SK-N-SH treated with all-trans-retinoic acid at 6 μM for 48 hours (cell line): ENCODE measurements at regions not wholly inside any gene's neighbourhood (a gene's known extent, or its start where the extent isn't known, plus 50 kb on each side); places are given as distances from the start of the nearest gene placed in this dataset.
"Not testable (repeated sequence)": the region's sequence is repeated elsewhere in the genome, so short reads cannot be mapped to it uniquely, and the experiment has no call there.

Experiments
- GLIS3 ChIP-seq: fragments of 250-450 bp; sonication (Bioruptor Pico); IDR thresholded peaks from 2 replicates; pipeline ENCODE4 v1.5.0; 2020; ENCODE audit warnings: mild to moderate bottlenecking, moderate library complexity
- ISL1 ChIP-seq: fragments of 250-450 bp; sonication (Bioruptor Pico); IDR thresholded peaks from 2 replicates; pipeline ENCODE4 v2.1.2; 2022; ENCODE audit warnings: mild to moderate bottlenecking, moderate library complexity
- PPARA ChIP-seq: fragments of 250-450 bp; sonication (Bioruptor Pico); IDR thresholded peaks from 2 replicates; pipeline ENCODE4 v1.5.0; 2020; ENCODE audit warnings: mild to moderate bottlenecking, borderline replicate concordance
- SNAI2 ChIP-seq: fragments of 250-450 bp; sonication (Bioruptor Pico); IDR thresholded peaks from 2 replicates; pipeline ENCODE4 v1.5.0; 2020; ENCODE audit warnings: mild to moderate bottlenecking, moderate library complexity
- TCF4 ChIP-seq: fragments of 250-450 bp; sonication (Bioruptor Pico); IDR thresholded peaks from 2 replicates; pipeline ENCODE4 v1.8.0; 2021; ENCODE audit warnings: mild to moderate bottlenecking, moderate library complexity, borderline replicate concordance
- ZC3H10 ChIP-seq: fragments of 250-450 bp; sonication (Bioruptor Pico); IDR thresholded peaks from 2 replicates; pipeline ENCODE4 v1.5.1; 2021; ENCODE audit warnings: mild to moderate bottlenecking, moderate library complexity
- ZNF565 ChIP-seq: fragments of 450-650 bp; formaldehyde crosslinking; conservative IDR thresholded peaks from 2 replicates; pipeline ENCODE4 v1.5.0; 2020; ENCODE audit warnings: low read depth, mild to moderate bottlenecking, moderate library complexity
- ZNF70 ChIP-seq: fragments of 450-650 bp; formaldehyde crosslinking; IDR thresholded peaks from 2 replicates; pipeline ENCODE4 v1.5.0; 2020; ENCODE audit warnings: mild to moderate bottlenecking, moderate library complexity
- TF ChIP-seq, protein P1 (sequence below): fragments of 250-450 bp; sonication (Bioruptor Pico); IDR thresholded peaks from 2 replicates; pipeline ENCODE4 v1.5.0; 2020; ENCODE audit warnings: mild to moderate bottlenecking, moderate library complexity
- TF ChIP-seq, protein P2 (sequence below): fragments of 250-450 bp; sonication (Bioruptor Pico); IDR thresholded peaks from 2 replicates; pipeline ENCODE4 v1.8.0; 2020; ENCODE audit warnings: mild to moderate bottlenecking, moderate library complexity, borderline replicate concordance

DNA sequence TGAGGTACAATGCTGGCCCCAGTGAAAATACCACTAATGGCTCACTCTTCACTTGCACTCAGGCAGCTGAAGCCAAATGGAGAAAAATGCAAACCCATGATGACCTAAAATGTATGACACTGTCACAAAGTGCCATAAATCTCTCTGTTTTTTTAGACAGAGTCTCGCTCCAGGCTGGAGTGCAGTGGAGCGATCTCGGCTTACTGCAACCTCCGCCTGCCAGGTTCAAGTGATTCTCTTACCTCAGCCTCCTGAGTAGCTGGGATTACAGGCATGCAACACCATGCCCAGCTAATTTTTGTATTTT lies 64.5 kb upstream of the CCNY start:
- not testable (repeated sequence) for TF ChIP-seq PPARA (CRISPR knock-in tag); ISL1; SNAI2 (CRISPR knock-in tag); TCF4 (CRISPR knock-in tag); ZNF70 (CRISPR knock-in tag); ZNF565 (CRISPR knock-in tag); ZC3H10 (CRISPR knock-in tag); GLIS3 (CRISPR knock-in tag)
- TF ChIP-seq, protein P1, sequence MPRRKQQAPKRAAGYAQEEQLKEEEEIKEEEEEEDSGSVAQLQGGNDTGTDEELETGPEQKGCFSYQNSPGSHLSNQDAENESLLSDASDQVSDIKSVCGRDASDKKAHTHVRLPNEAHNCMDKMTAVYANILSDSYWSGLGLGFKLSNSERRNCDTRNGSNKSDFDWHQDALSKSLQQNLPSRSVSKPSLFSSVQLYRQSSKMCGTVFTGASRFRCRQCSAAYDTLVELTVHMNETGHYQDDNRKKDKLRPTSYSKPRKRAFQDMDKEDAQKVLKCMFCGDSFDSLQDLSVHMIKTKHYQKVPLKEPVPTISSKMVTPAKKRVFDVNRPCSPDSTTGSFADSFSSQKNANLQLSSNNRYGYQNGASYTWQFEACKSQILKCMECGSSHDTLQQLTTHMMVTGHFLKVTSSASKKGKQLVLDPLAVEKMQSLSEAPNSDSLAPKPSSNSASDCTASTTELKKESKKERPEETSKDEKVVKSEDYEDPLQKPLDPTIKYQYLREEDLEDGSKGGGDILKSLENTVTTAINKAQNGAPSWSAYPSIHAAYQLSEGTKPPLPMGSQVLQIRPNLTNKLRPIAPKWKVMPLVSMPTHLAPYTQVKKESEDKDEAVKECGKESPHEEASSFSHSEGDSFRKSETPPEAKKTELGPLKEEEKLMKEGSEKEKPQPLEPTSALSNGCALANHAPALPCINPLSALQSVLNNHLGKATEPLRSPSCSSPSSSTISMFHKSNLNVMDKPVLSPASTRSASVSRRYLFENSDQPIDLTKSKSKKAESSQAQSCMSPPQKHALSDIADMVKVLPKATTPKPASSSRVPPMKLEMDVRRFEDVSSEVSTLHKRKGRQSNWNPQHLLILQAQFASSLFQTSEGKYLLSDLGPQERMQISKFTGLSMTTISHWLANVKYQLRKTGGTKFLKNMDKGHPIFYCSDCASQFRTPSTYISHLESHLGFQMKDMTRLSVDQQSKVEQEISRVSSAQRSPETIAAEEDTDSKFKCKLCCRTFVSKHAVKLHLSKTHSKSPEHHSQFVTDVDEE = not testable (repeated sequence)
- TF ChIP-seq, protein P2, sequence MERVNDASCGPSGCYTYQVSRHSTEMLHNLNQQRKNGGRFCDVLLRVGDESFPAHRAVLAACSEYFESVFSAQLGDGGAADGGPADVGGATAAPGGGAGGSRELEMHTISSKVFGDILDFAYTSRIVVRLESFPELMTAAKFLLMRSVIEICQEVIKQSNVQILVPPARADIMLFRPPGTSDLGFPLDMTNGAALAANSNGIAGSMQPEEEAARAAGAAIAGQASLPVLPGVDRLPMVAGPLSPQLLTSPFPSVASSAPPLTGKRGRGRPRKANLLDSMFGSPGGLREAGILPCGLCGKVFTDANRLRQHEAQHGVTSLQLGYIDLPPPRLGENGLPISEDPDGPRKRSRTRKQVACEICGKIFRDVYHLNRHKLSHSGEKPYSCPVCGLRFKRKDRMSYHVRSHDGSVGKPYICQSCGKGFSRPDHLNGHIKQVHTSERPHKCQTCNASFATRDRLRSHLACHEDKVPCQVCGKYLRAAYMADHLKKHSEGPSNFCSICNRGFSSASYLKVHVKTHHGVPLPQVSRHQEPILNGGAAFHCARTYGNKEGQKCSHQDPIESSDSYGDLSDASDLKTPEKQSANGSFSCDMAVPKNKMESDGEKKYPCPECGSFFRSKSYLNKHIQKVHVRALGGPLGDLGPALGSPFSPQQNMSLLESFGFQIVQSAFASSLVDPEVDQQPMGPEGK = not testable (repeated sequence)
